ENCODE measurements at regions not wholly inside any gene's neighbourhood (a gene's known extent, or its start where the extent isn't known, plus 50 kb on each side); places are given as distances from the start of the nearest gene placed in this dataset.

GRCh38 chr2:236639461-236640235, 70.0 kb downstream of the ACKR3 start:
- TF ChIP-seq CTCF (IDR thresholded peaks at IDR 0.05) (no peak), ZFX (IDR thresholded peaks at IDR 0.05; ENCODE audit: borderline replicate concordance) (no peak)

All from 22Rv1 (cell line).